ENCODE measurements at regions not wholly inside any gene's neighbourhood (a gene's known extent, or its start where the extent isn't known, plus 50 kb on each side); places are given as distances from the start of the nearest gene placed in this dataset.

DNA sequence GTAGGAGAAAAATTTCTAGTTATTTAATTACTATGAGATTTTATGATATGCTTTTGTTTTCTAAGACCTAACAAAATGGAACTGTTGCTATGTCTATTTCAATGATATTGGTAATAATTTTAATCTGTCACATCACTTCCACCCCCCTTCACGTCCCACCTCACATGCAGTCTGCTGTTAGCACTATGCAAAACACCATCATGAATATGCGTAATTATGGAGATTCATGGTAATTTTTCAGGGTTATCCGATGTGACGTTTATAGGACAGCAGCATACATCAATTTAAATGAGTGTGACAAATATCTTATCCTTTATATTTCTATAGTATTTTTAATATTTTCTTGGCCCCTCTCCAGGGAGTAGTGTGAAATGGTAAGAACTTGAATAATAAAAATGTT lies 283.8 kb upstream of the TMEM161B start:
- no peak overlapping the region for H2BK120ac ChIP-seq (ENCODE audit: low read depth, low read length, poor library complexity, severe bottlenecking)
- no peak overlapping the region for H3K56ac ChIP-seq (ENCODE audit: insufficient read length, low read depth, low read length)
- no peaks in the 10 kb centered on the region for H3K79me2 ChIP-seq (ENCODE audit: insufficient read depth, low read length)
- no peak overlapping the region for H2BK20ac ChIP-seq (ENCODE audit: low read depth, low read length, poor library complexity, severe bottlenecking)
- Mint-ChIP-seq H3K4me1 (peaks cover 23 to 27% of the 10 kb centered on the region in 2 experiments), H3K4me3 (no peak overlapping the region), H3K27me3 (ENCODE audit: low read depth) (no peaks in the 10 kb centered on the region), H3K9me3 (no peaks in the 10 kb centered on the region), H3K36me3 (ENCODE audit: insufficient read depth in 1 of 3, low read depth in 3 of 3) (no peaks in the 10 kb centered on the region), H3K27ac (no peak overlapping the region)
- no peak overlapping the region for H3T11ph ChIP-seq (ENCODE audit: low read length)
- no peak overlapping the region for H4K5ac ChIP-seq (ENCODE audit: insufficient read length, low read depth, low read length)
- H3K23me2 ChIP-seq (ENCODE audit: insufficient read length, low read depth, low read length, poor library complexity, severe bottlenecking): no peaks in the 10 kb centered on the region
- H2BK12ac ChIP-seq (ENCODE audit: insufficient read length, low read depth, low read length): no peak overlapping the region
- H2BK5ac ChIP-seq (ENCODE audit: insufficient read length, low read length): no peak overlapping the region
- no peak overlapping the region for H4K91ac ChIP-seq (ENCODE audit: insufficient read length, low read depth, low read length)
- H3K9me3 ChIP-seq (ENCODE audit: control insufficient read depth, low read depth, low read length): no peaks in the 10 kb centered on the region
- H3K14ac ChIP-seq (ENCODE audit: insufficient read depth, low read length): no peak overlapping the region
- H3K27me3 ChIP-seq (ENCODE audit: insufficient read depth, low read length): no peaks in the 10 kb centered on the region
- no CpG with 5 or more reads among the region's 4 CpGs for WGBS (ENCODE audit: extremely low coverage, insufficient read length, low lambda C conversion rate)
- no peak for DNase-seq
- H2AFZ ChIP-seq (ENCODE audit: low read length): no peak overlapping the region
- H3K4me2 ChIP-seq (ENCODE audit: insufficient read depth, insufficient read length, low read length): no peak overlapping the region
- no peak overlapping the region for H3K27ac ChIP-seq (ENCODE audit: insufficient read length, low read depth, low read length)
- no peak overlapping the region for H3K23ac ChIP-seq (ENCODE audit: insufficient read length, low read depth, low read length)
- no peak overlapping the region for H4K8ac ChIP-seq (replicated peaks; ENCODE audit: insufficient read length, low read depth, low read length)
- H3K18ac ChIP-seq (ENCODE audit: insufficient read length, low read depth, low read length): no peak overlapping the region
- H3K9ac ChIP-seq (ENCODE audit: extremely low read depth, insufficient read length, low read length): no peak overlapping the region
- no peaks in the 10 kb centered on the region for H4K20me1 ChIP-seq (ENCODE audit: control insufficient read depth, insufficient read depth, insufficient read length)
- no peak overlapping the region for H2AK5ac ChIP-seq (ENCODE audit: insufficient read length, low read length)
- no peak overlapping the region for H2BK15ac ChIP-seq (ENCODE audit: low read depth, low read length)
- H3K4ac ChIP-seq (ENCODE audit: low read depth, low read length): no peak overlapping the region
- no peaks in the 10 kb centered on the region for H3K4me1 ChIP-seq (ENCODE audit: insufficient read depth, low read length)
- H3K79me1 ChIP-seq (ENCODE audit: insufficient read depth, low read depth, low read length, poor library complexity, severe bottlenecking): no peaks in the 10 kb centered on the region
- TF ChIP-seq, protein P1, sequence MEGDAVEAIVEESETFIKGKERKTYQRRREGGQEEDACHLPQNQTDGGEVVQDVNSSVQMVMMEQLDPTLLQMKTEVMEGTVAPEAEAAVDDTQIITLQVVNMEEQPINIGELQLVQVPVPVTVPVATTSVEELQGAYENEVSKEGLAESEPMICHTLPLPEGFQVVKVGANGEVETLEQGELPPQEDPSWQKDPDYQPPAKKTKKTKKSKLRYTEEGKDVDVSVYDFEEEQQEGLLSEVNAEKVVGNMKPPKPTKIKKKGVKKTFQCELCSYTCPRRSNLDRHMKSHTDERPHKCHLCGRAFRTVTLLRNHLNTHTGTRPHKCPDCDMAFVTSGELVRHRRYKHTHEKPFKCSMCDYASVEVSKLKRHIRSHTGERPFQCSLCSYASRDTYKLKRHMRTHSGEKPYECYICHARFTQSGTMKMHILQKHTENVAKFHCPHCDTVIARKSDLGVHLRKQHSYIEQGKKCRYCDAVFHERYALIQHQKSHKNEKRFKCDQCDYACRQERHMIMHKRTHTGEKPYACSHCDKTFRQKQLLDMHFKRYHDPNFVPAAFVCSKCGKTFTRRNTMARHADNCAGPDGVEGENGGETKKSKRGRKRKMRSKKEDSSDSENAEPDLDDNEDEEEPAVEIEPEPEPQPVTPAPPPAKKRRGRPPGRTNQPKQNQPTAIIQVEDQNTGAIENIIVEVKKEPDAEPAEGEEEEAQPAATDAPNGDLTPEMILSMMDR (conservative IDR thresholded peaks at IDR 0.05): no peak
